HG02610 (cell line): ENCODE measurements at regions not wholly inside any gene's neighbourhood (a gene's known extent, or its start where the extent isn't known, plus 50 kb on each side); places are given as distances from the start of the nearest gene placed in this dataset.

ENCODE experiments used
- ATAC-seq: cut with Tn5 transposase; IDR thresholded peaks from one replicate; pipeline ENCODE4 v1.9.1; 2021; ENCODE audit warnings: mild to moderate bottlenecking, moderate library complexity; ENCODE audit not compliant: unreplicated experiment

DNA sequence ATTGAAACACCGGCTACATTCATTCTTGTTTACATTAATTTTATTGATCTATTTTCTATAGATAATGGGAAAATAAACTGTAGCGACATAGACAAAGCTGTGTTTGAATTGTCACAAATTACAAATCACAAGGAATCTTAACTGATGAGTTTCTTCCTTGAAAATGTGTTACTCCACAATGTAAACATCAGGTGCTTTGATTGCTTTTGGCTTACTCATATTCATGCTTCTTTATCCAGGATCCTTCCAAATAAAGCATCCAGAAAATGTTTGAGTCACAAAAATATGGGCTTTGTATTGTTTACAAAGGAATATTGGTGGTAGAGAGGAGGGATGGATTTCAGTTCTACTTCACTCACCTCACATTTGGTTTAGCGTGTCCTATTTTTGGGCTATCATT, 64.0 kb downstream of the BMP2 start:
- ATAC-seq, result no peak

GRCh38 chr20:6832811-6833210, 65.3 kb downstream of the BMP2 start:
- no peak for ATAC-seq

DNA sequence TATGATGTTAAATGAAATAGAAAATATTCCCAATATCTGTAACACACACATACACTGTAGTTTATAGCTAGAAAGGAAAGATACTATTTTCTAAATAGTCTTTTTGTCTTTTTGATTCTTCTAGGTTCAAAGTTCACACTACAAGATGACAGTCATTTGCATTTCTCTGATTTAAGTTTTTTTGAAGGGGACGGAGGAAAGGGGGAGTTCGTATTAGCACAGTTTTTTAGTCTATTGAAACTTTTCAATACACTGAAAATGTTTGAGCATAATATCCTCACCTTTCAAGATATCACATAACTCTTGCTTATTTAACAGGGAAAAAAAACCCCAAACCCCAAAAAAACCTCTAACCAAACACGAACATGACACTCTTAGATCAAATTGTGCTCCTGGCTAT, 68.1 kb downstream of the BMP2 start:
- no peak for ATAC-seq

DNA sequence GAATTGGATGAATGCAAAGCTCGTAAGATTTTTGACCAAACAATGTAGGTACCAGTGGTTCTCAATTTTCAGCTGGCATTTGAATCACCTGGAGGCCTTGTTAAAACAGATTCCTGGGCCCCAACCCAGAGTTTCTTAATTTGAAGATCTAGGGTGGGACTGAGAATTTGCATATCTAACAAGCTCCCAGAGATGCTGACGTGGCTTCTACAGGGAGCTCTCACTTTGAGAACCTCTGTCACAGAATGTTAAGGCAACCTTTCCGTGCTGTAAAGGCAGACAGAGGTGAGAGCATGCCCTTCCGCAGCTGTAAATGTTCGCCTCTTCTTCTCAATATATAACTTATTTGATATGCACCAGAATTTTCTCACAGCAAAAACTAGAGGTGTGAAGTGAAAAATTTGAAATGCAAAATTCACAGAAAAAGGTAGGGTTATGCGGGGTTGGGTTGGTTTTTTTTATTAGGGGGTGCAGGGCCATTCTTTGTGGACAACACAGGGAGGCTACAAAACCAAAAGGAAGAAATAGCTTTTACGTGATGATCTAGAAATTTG, 69.4 kb downstream of the BMP2 start:
- no peak for ATAC-seq

- no peak for ATAC-seq
Measured at GRCh38 chr20:6837730-6838129, 70.2 kb downstream of the BMP2 start.

DNA sequence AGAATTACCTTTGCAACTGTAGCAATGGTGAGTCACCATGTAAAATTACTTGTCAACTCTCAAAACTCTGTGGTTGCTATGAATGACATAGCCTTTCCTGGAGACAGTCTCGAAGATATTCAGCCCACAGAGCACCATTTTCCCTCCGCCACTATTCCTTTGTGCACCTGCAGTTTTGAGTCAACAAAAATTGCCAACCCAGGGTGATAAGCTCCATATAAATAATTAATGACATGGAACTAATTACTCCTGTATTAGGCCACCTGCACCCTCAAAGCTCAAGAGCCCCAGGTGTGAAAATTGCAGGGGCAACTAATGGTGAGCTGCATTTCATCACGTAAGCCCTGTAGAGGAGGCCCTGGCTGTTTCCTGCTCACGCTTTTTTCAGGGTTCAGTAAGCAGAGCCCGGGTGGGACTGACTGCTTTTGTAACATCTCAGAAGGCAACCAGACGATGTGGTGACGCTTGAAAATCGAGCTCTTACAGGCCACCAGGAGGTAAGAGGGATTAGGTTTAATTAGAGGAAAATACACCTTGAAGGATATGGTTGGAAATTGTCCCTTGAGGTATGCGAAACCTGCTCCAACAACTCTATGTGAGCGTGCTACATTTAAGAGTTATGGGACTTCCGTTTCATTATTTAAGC, 70.8 kb downstream of the BMP2 start:
- ATAC-seq, result peak; percentile 76

DNA sequence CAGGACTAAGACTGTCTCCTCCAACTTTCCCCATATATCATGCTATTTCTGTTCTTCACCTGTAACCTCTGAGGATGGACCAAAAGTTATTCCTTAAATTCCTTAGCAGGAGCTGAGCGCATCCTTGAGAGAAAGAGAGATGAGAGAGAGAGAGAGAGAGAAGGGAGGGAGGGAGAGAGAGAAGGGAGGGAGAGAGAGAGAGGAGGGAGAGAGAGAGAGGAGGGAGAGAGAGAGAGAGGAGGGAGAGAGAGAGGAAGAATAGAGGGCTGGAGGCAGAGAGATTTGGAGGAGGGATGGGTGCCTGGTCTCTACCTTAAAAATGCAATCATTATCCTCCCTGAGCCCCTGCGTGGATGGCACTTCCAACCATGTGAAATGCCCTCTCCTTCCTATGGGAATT, 73.6 kb downstream of the BMP2 start:
- ATAC-seq, result no peak

DNA sequence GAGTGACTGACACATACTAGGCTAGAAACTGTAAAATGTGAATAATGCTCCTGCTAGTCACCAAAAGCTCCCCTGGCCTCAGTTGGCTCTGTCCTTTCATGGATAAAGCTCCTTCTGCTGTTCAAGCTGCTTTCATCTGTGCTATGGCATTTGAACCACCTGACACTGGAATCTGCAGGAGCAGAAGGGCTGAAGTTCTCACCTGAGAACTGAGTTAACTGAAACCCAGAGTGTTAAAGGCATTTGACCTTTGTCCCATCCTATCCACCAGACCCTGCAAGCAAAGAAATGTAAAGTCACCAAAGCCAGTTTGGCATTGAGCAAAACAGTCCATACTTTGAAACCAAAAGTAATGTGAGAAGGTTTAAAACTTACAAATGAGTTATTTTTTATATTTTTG, 77.7 kb downstream of the BMP2 start:
- no peak for ATAC-seq

DNA sequence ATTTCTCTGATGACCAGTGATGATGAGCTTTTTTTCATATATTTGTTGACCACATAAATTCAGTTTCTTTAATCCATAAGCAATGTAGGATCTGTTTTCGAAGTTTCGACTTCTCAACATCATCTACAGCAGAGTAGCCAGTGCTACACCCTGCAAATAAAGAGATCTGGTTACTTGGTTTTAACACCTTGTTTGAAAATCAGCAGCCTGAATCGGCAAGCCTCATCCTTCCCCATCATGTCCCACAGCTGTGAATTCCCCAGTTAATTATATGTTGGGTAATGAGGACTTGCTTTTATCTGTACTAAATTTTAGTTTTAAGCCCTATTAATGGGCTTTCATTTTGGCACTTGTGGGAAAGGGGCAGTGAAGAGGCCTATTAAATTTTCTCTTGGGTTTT, 80.6 kb downstream of the BMP2 start:
- ATAC-seq, result no peak

- no peak for ATAC-seq
Measured at GRCh38 chr20:6848992-6849391, 81.5 kb downstream of the BMP2 start.

DNA sequence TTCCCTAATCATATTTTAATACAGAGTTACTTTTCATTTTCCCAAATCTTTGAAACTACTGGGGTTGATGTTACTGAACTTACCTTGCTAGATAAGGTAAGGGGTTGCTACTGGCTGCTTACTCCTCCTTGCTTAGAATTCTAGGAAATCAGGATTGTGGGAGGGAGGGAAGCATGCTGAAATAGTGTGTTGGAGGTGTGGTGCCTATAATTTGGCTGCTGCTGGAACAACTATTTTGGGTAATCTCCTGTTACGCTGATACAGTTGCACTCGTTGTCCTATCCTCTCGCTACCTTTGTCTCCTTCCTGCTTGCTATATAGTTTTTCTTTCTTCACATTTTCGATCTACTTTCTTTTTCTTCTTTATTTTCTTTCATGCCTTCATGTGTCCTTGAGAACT, 83.7 kb downstream of the BMP2 start:
- no peak for ATAC-seq

DNA sequence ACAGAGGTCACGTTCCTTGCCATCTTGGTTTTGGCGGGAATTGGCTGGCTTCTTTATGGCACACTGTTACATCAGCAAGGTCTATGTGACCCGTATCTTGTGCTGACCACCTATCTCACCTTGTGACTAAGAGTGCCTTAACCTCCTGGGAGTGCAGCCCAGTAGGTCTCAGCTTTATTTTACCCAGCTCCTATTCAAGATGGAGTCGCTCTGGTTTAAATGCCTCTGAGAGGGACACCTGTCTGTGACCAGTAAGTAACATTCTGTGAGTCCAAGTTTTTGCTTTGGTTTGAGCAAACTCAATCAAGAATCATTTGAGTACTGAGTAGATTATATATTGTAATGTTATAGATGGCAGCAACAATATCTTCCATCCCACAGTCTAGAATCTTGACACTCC, 85.0 kb downstream of the BMP2 start:
- ATAC-seq, result no peak

DNA sequence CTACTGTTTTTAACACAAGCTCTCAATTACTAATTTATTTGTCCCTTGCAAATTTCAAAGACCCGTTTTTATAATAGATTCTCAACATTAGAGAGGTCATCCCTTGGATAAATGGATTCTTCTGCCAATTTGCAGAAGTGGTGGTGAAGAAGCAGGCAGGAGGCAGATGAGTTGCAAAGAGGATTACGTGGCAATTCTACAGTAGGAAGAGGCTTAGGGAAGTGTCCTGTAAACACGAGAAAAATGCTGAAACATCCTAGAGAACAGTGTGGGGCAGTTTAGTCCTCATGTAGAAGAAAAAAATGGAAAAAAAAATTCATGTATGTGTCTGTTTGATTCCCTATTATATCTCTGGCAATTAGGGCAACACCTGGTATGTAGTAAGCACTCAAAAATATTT, 87.6 kb downstream of the BMP2 start:
- ATAC-seq, result no peak

DNA sequence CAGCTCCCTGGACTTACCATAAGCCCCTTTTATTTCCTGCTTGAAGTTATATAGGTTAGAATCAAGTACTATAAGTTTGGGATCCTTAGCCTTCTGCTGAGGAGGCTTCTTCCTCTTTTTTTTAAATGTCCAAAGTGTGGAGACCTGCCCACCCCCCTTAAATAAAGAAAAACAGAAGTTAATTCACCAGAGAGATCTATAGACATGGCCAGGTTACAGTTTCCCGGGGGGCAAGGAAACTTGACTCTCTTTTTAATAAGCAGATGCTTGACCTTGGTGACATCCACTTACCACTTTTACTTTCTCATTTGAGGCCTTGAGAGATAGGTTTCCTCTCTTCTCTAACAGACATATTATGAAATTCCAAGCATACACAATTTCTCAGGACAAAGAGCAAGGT, 88.3 kb downstream of the BMP2 start:
- ATAC-seq, result no peak

- ATAC-seq, result no peak
Measured at GRCh38 chr20:6857927-6858326, 90.4 kb downstream of the BMP2 start.

GRCh38 chr20:6863355-6863754, 95.9 kb downstream of the BMP2 start:
- ATAC-seq, result no peak

DNA sequence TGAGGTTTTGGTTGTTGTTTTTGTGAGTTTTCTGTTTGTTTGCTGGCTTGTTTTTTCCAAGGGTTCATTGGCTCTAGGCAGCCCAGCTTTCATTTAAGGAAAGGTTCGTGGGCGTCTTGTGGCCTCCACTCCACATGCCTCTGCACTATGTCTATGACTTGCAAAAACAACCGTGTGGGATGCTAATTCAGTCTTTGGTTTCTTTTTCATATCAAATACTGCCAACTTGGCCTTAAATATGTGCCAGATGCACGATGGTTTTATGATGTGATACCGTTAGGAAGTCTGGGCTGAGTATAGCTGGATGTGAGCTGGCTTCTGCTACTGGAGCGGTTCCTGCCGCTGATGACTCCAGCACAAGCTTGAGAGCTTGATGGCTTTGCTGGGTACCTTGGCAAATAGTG, 96.3 kb downstream of the BMP2 start:
- no peak for ATAC-seq

DNA sequence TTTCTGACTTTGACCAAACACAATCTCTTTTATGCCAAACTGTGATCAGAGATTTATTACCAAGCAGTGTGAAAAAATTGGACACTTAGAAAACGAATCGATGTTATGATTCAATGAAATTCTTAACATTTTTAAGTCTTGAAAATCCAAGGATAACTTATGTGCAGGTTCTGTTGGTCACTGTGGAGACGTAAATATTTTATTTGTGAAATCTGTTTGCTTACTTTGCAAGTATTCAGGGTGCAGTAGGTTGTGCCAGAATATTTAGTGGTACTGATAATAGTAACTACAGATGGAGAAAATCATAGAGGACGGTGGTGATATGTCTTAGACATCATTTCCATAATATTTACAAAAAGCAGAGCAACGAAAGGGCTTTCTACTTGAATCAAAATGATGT, 97.3 kb downstream of the BMP2 start:
- ATAC-seq, result no peak

DNA sequence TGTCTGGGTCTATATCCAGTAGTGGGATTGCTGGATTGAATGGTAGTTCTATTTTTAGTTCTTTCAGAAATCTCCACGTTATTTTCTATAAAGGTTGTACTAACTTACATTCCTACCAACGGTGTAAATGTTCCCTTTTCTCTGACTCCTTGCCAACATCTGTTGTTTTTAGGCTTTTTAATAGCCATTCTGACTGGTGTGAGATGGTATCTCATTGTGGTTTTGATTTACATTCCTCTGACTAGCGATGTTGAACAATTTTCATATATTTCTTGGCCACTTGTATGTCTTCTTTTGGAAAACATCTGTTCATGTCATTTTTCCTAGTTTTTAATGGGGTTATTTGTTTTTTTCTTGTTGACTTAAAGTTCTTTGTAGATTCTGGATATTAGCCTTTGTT, 99.3 kb downstream of the BMP2 start:
- ATAC-seq, result no peak

DNA sequence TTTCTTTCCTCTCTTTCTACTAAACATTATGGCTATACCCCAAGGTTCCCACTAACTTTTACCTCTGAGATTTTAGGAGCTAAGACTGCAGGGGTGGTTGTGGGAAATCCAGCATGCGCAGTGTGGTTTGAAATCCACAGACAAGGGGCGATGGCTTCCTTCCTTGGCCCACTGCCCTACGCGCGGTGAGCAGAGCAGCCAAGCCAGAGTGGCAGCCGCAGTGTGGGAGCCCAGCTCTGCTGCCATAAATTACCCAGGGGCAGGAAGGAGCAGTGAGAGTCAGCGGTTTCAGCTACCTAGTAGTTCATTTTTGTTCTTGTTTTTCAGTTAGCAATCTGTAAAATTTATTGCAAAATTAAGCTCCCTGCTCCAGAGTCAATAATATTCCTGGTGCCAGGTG, 101.4 kb downstream of the BMP2 start:
- ATAC-seq, result no peak

DNA sequence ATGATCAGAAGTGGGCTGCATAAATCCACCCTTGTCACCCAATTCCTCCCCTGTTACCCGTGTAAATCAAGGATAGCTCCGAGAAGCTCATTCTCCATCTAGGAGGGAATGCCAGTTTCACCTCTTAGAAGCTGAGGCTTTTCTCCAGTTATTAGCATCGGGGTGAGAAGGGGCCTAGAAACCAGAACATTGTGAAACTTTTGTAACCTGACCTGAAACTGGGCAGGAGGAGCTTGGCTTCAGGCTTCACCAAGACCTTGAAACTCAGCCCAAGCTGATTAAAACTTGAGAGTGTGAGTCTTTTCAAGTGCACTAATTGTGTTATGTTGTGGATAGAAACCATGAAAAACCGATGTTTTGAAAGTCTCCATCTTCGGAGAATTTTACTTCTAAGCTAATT, 103.1 kb downstream of the BMP2 start:
- ATAC-seq, result no peak

DNA sequence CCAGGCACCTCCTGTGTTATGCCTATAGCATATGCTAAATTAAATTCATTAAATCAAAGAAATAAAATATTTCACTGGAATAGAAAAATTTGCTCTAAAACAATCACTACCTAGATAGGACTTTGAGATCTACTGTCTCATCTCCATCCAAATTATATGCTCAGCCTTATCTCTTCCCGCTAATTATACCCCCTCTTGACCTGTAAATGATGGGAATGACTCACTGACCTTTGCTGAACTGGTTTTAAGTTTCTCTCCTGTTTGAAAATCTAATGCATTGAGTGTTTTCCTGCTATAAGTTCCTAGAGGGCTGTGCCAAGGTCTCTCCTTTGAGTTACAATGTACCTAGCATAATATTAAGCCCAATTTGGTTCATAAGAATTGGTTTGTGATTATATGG, 110.1 kb downstream of the BMP2 start:
- ATAC-seq, result no peak

DNA sequence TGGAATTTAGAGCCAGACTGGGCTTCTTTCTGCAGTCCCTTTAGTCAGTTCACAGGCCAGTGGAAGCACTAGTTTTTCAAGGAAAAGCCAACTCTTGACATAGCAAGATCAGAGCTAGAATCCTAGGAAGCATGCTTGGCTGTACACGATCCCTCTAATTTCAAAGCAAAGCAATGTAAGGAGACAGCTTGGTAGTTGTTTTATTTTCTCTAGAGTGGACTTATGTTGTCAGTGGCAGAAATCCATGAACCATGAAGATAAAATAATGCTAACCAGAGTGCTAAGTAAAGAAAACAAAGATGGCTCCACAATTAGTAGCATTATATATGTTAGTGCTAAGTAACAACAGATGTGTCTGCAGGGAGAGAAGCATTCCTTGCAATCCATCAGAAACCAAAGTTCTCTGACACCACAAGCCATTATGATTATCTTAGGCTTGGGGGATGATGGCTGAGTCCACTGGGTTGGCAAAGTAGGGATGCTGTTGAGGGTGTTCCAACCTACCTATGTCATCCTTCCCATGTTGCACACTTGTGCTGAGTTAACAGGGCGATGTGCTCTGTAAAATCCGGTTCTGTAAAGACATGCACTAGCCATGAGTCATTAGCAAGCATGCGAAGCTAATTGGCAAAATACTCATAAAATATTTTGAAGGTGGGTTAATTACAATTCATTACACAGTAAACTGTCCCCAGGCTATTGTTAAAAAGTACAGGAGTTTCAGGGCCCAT, 115.2 kb downstream of the BMP2 start:
- ATAC-seq, result no peak
